ENCODE measurements at regions not wholly inside any gene's neighbourhood (a gene's known extent, or its start where the extent isn't known, plus 50 kb on each side); places are given as distances from the start of the nearest gene placed in this dataset.

GRCh38 chr3:87088993-87089841, 98.3 kb upstream of the VGLL3 start:
- TF ChIP-seq POLR2AphosphoS5 (IDR thresholded peaks at IDR 0.05; ENCODE audit: insufficient read depth, low read depth, low read length) (no peak), POLR2A (IDR thresholded peaks at IDR 0.05; ENCODE audit: low read depth, low read length) (no peak), EZH2 (IDR thresholded peaks at IDR 0.05; ENCODE audit: borderline replicate concordance, low read depth, low read length, severe bottlenecking) (no peak), CTCF (IDR thresholded peaks at IDR 0.05; ENCODE audit: extremely low read depth in 1 of 2, insufficient read depth in 1 of 2, low read depth in 1 of 2, low read length in 2 of 2) (no peak), MAX (IDR thresholded peaks at IDR 0.05; ENCODE audit: insufficient read depth, insufficient read length) (no peak), MYC (IDR thresholded peaks at IDR 0.05; ENCODE audit: low read depth, low read length) (no peak)
